K562 (cell line): ENCODE measurements at regions not wholly inside any gene's neighbourhood (a gene's known extent, or its start where the extent isn't known, plus 50 kb on each side); places are given as distances from the start of the nearest gene placed in this dataset.

Source experiments
- ATAC-seq: fragments of 200-7000 bp; cut with Tn5 transposase; 3 replicates; pipeline ENCODE4 v1.9.1; 2020; ENCODE audit warnings: moderate library complexity
- BruUV-seq: library from RNA; stranded (reverse); fragments of 400-500 nt; replicated peaks from 2 replicates; lab custom pipeline; 2021; lab: Mats Ljungman, UMichigan
- CTCF ChIA-PET: fragments of 300-600 bp; formaldehyde crosslinking; extraction: SDS; loops from one replicate; lab custom pipeline; 2021; ENCODE audit warnings: low intra/inter-chr PET ratio; lab: Yijun Ruan, JAX
- POLR2A ChIA-PET: fragments of 300-600, 350-650 bp; sonication (Branson Sonifier 250); formaldehyde crosslinking; extraction: SDS; loops from one replicate; lab custom pipeline; 2021; ENCODE audit warnings: antibody characterized with exemption, inconsistent platforms; lab: Yijun Ruan, JAX
- DNase-seq, 4 experiments: peaks; one replicate each; pipeline versions ENCODE4 v3.0.0 to v3.0.0-alpha.2; 2011 to 2018; ENCODE audit warnings: low spot score in 3 of 4, mixed read lengths in 3 of 4; ENCODE audit errors: extremely low read depth in 1 of 4
- FAIRE-seq: peaks from 2 replicates; lab custom pipeline; 2011; peaks lifted over from hg19 to GRCh38; lab: Jason Lieb, UNC
- H2AFZ ChIP-seq: 2 replicates; pipeline ENCODE4 v1.6.0; 2011; ENCODE audit warnings: low read depth, low read length, control low read depth, inconsistent platforms
- H3K27ac ChIP-seq: fragments of 200-600 bp; 3 replicates; pipeline ENCODE4 v1.8.0; 2011; ENCODE audit warnings: low read depth, mild to moderate bottlenecking, control low read depth, inconsistent platforms, low read length, moderate library complexity, mixed read lengths; ENCODE audit errors: extremely low read depth
- H3K27me3 ChIP-seq, 2 experiments: fragments of 300-600 bp in 1 of 2; 2 replicates in 1 of 2; 3 replicates in 1 of 2; pipeline versions ENCODE4 v1.6.0 to v1.8.0; 2011; ENCODE audit warnings: inconsistent platforms in 2 of 2, low read length in 2 of 2, mild to moderate bottlenecking in 1 of 2, mixed read lengths in 1 of 2, moderate library complexity in 1 of 2; ENCODE audit not compliant: control insufficient read depth in 2 of 2, insufficient read depth in 2 of 2
- H3K36me3 ChIP-seq: fragments of 300-600 bp; 3 replicates; pipeline ENCODE4 v1.8.0; 2011; ENCODE audit warnings: mild to moderate bottlenecking, low read length, inconsistent platforms; ENCODE audit not compliant: control insufficient read depth, insufficient read depth
- H3K4me1 ChIP-seq, 2 experiments: fragments of 200-600 bp in 1 of 2; replicated peaks in 1 of 2; 2 replicates in 1 of 2; 3 replicates in 1 of 2; pipeline versions ENCODE4 v1.5.1 to v1.8.0; 2011; ENCODE audit warnings: inconsistent platforms in 2 of 2, low read length in 2 of 2, mild to moderate bottlenecking in 1 of 2, mixed read lengths in 1 of 2, moderate library complexity in 1 of 2; ENCODE audit not compliant: control insufficient read depth in 2 of 2, insufficient read depth in 2 of 2
- H3K4me2 ChIP-seq: 2 replicates; pipeline ENCODE4 v1.6.1; 2011; ENCODE audit warnings: low read length, control low read depth, inconsistent platforms, mixed read lengths; ENCODE audit not compliant: insufficient read depth
- H3K4me3 ChIP-seq: fragments of 200-600 bp; sonication (generic), shearing (Covaris generic); 2 replicates; pipeline ENCODE4 v1.5.1; 2016; ENCODE audit warnings: control low read depth, inconsistent platforms
- H3K79me2 ChIP-seq: fragments of 200-600 bp; 3 replicates; pipeline ENCODE4 v1.8.0; 2011; ENCODE audit warnings: low read length, inconsistent platforms; ENCODE audit not compliant: control insufficient read depth, insufficient read depth
- H3K9ac ChIP-seq, 2 experiments: 2 replicates each; pipeline versions ENCODE4 v1.6.0 to v1.6.1; 2011; ENCODE audit warnings: low read depth in 2 of 2, low read length in 2 of 2, control low read depth in 1 of 2, inconsistent platforms in 1 of 2, mild to moderate bottlenecking in 1 of 2, mixed read lengths in 1 of 2; ENCODE audit not compliant: insufficient read depth in 1 of 2
- H3K9me1 ChIP-seq: one replicate; pipeline ENCODE4 v1.6.0; 2011; ENCODE audit warnings: inconsistent platforms, mild to moderate bottlenecking, low read length, moderate library complexity; ENCODE audit not compliant: control insufficient read depth, insufficient read depth
- H3K9me3 ChIP-seq: replicated peaks from 2 replicates; pipeline ENCODE4 v1.5.1; 2011; ENCODE audit warnings: low read depth, low read length, inconsistent platforms; ENCODE audit not compliant: control insufficient read depth, insufficient read depth
- H4K20me1 ChIP-seq: replicated peaks from 2 replicates; pipeline ENCODE4 v1.6.1; 2011; ENCODE audit warnings: low read length, inconsistent platforms, mixed read lengths; ENCODE audit not compliant: control insufficient read depth, insufficient read depth
- EGR1 ChIP-seq: fragments of 450-650 bp; conservative IDR thresholded peaks from 2 replicates; pipeline ENCODE4 v1.6.1; 2017; ENCODE audit warnings: mild to moderate bottlenecking
- FUS ChIP-seq: fragments of 200-400 bp; formaldehyde crosslinking; optimal IDR thresholded peaks from 2 replicates; pipeline ENCODE3; 2017; ENCODE audit warnings: low read depth, low read length
- MAFF ChIP-seq: IDR thresholded peaks from 2 replicates; pipeline ENCODE4 v1.6.1; 2012; ENCODE audit warnings: low read length, improper control_type of control experiment
- SIN3A ChIP-seq, 2 experiments: fragments of 150-350 bp in 1 of 2; IDR thresholded peaks; 2 replicates each; pipeline ENCODE4 v1.6.1; 2011 to 2016; ENCODE audit warnings: borderline replicate concordance in 2 of 2, low read depth in 2 of 2, low read length in 2 of 2, mild to moderate bottlenecking in 2 of 2, moderate library complexity in 2 of 2; ENCODE audit not compliant: control insufficient read depth in 1 of 2
- SREBF2 ChIP-seq: sonication (generic); formaldehyde crosslinking; IDR thresholded peaks from 2 replicates; pipeline ENCODE4 v1.4.0; 2020; ENCODE audit warnings: mild to moderate bottlenecking, missing genetic modification reagents
- TSC22D4 ChIP-seq: fragments of 450-650 bp; IDR thresholded peaks from 2 replicates; pipeline ENCODE4 v1.6.1; 2016; ENCODE audit warnings: missing genetic modification characterization, missing biosample characterization, control low read depth
- ZNF316 ChIP-seq: fragments of 450-650 bp; IDR thresholded peaks from 2 replicates; pipeline ENCODE4 v1.6.1; 2016
- WGBS: fragments of 100-300 bp; shearing (Covaris generic); methylation state at CpG from one replicate; pipeline ENCODE4 v1.1.6; 2016; ENCODE audit warnings: low coverage, mixed read lengths; ENCODE audit not compliant: insufficient coverage; ENCODE audit errors: missing lambda C conversion rate; 5-methylcytosine and 5-hydroxymethylcytosine counted together
- in situ Hi-C: fragments of 300-500 bp; cut with MboI; formaldehyde crosslinking; loops from 4 replicates; pipeline ENCODE4 v1.15.0; 2018; ENCODE audit warnings: inconsistent platforms, mixed read lengths
- intact Hi-C: fragments of 100-400 bp; cut with micrococcal nuclease; formaldehyde crosslinking; loops from 2 replicates; pipeline ENCODE4 v1.14.2; 2022
- TF ChIP-seq, protein P1 (sequence below): fragments of 450-650 bp; formaldehyde crosslinking; IDR thresholded peaks from 2 replicates; pipeline ENCODE4 v1.4.0; 2022; ENCODE audit warnings: mild to moderate bottlenecking, moderate library complexity
- TF ChIP-seq, protein P2 (sequence below): fragments of 450-650 bp; formaldehyde crosslinking; IDR thresholded peaks from 2 replicates; pipeline ENCODE4 v1.4.0; 2020; ENCODE audit warnings: mild to moderate bottlenecking, mixed read lengths

DNA sequence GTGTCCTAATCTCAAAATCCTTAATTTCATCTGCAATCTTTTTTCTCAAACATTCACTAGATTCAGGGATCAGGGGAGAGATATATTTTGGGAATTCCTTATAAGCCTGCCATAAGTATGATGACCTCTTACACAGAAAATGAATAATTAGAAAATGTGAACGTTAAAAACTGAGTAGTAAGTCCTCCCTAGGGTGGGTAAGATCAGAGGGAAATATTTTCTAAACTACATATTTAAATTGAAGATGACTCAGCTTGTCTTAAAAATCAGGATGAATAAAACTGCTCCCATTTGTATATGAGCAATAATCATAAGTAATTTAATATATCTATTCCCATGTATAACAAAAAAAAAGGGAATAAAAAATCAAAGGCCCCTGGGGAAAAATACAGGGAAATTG lies 935.5 kb downstream of the TMTC2 start:
- CTCF ChIA-PET = no interaction called here
- TF ChIP-seq SIN3A (IDR thresholded peaks at IDR 0.05; ENCODE audit: borderline replicate concordance in 2 of 2, control insufficient read depth in 1 of 2, low read depth in 2 of 2, low read length in 2 of 2) (no peak), FUS (no peak), EGR1 (no peak), SREBF2 (CRISPR knock-in tag) (no peak)
- TF ChIP-seq, protein P1, sequence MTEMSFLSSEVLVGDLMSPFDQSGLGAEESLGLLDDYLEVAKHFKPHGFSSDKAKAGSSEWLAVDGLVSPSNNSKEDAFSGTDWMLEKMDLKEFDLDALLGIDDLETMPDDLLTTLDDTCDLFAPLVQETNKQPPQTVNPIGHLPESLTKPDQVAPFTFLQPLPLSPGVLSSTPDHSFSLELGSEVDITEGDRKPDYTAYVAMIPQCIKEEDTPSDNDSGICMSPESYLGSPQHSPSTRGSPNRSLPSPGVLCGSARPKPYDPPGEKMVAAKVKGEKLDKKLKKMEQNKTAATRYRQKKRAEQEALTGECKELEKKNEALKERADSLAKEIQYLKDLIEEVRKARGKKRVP (CRISPR knock-in tag) = no peak
- TF ChIP-seq, all 486 proteins: peak for 0
- intact Hi-C loops = no loop called here
- H2AFZ ChIP-seq = no peak overlapping the region
- no peak overlapping the region for H3K27ac ChIP-seq
- no peak overlapping the region for H3K4me3 ChIP-seq
- no peaks in the 10 kb centered on the region for H3K4me1 ChIP-seq
- H3K36me3 ChIP-seq = no peaks in the 10 kb centered on the region
- WGBS = 0% methylated on average over 1 of the region's 1 CpG
- in situ Hi-C loops = no loop called here
- no peak for FAIRE-seq
- no TSS peak for BruUV-seq
- H3K79me2 ChIP-seq = no peaks in the 10 kb centered on the region
- no peaks in the 10 kb centered on the region for H3K27me3 ChIP-seq
- H3K9me1 ChIP-seq = no peaks in the 10 kb centered on the region
- POLR2A ChIA-PET = no interaction called here
- no peak for DNase-seq
- peaks cover 3% of the 10 kb centered on the region for H3K9me3 ChIP-seq
- no peaks in the 10 kb centered on the region for H4K20me1 ChIP-seq
- ATAC-seq = no peak
- no peak overlapping the region for H3K4me2 ChIP-seq
- no peak overlapping the region for H3K9ac ChIP-seq

GRCh38 chr12:83619973-83620372 lies 933.3 kb downstream of the TMTC2 start:
- POLR2A ChIA-PET = no interaction called here
- Histone ChIP-seq H3K9me3 (peaks cover 3% of the 10 kb centered on the region), H2AFZ (no peak overlapping the region), H4K20me1 (no peaks in the 10 kb centered on the region), H3K27me3 (no peaks in the 10 kb centered on the region), H3K4me1 (no peaks in the 10 kb centered on the region), H3K36me3 (no peaks in the 10 kb centered on the region), H3K27ac (no peak overlapping the region), H3K4me2 (no peak overlapping the region), H3K79me2 (no peaks in the 10 kb centered on the region), H3K9ac (no peak overlapping the region), H3K4me3 (no peak overlapping the region), H3K9me1 (no peaks in the 10 kb centered on the region)
- ATAC-seq (no peak), FAIRE-seq (no peak), DNase-seq (no peak)
- no TSS peak for BruUV-seq
- CTCF ChIA-PET = no interaction called here
- intact Hi-C loops = no loop called here
- in situ Hi-C loops = no loop called here
- peak; percentile 5; the same call in 1 of the 2 replicates for TF ChIP-seq ZNF316
- TF ChIP-seq, protein P2, sequence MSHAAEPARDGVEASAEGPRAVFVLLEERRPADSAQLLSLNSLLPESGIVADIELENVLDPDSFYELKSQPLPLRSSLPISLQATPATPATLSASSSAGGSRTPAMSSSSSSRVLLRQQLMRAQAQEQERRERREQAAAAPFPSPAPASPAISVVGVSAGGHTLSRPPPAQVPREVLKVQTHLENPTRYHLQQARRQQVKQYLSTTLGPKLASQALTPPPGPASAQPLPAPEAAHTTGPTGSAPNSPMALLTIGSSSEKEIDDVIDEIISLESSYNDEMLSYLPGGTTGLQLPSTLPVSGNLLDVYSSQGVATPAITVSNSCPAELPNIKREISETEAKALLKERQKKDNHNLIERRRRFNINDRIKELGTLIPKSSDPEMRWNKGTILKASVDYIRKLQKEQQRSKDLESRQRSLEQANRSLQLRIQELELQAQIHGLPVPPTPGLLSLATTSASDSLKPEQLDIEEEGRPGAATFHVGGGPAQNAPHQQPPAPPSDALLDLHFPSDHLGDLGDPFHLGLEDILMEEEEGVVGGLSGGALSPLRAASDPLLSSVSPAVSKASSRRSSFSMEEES = no peak
- TF ChIP-seq TSC22D4 (tag) = no peak
- 0 out of 2 replicates have a peak, but pooled peaks have one; percentile 16 for TF ChIP-seq MAFF
